HuH-7 (cell line): ENCODE measurements at regions not wholly inside any gene's neighbourhood (a gene's known extent, or its start where the extent isn't known, plus 50 kb on each side); places are given as distances from the start of the nearest gene placed in this dataset.

Source experiments
- DNase-seq: peaks from one replicate; pipeline ENCODE4 v3.0.0; 2011; ENCODE audit warnings: low spot score

GRCh38 chr13:61751039-61751438 is 335.4 kb upstream of the PCDH20 start:
- DNase-seq: no peak

GRCh38 chr13:61738236-61738750 is 322.6 kb upstream of the PCDH20 start:
- no peak for DNase-seq

GRCh38 chr13:61734683-61735082 is 319.0 kb upstream of the PCDH20 start:
- no peak for DNase-seq

GRCh38 chr13:61728471-61728870 is 312.8 kb upstream of the PCDH20 start:
- no peak for DNase-seq

GRCh38 chr13:61727767-61728166 is 312.1 kb upstream of the PCDH20 start:
- DNase-seq: no peak

- no peak for DNase-seq
Measured at GRCh38 chr13:61725806-61726205, 310.2 kb upstream of the PCDH20 start.

- no peak for DNase-seq
Measured at GRCh38 chr13:61722119-61722518, 306.5 kb upstream of the PCDH20 start.

GRCh38 chr13:61712621-61713020 is 297.0 kb upstream of the PCDH20 start:
- DNase-seq: no peak

GRCh38 chr13:61709258-61709657 is 293.6 kb upstream of the PCDH20 start:
- no peak for DNase-seq

- DNase-seq: no peak
Measured at GRCh38 chr13:61706899-61707298, 291.2 kb upstream of the PCDH20 start.

GRCh38 chr13:61700620-61701019 is 285.0 kb upstream of the PCDH20 start:
- DNase-seq: no peak

- DNase-seq: no peak
Measured at GRCh38 chr13:61700181-61700580, 284.5 kb upstream of the PCDH20 start.

- DNase-seq: no peak
Measured at GRCh38 chr13:61696676-61697075, 281.0 kb upstream of the PCDH20 start.

- no peak for DNase-seq
Measured at GRCh38 chr13:61695147-61695546, 279.5 kb upstream of the PCDH20 start.

- no peak for DNase-seq
Measured at GRCh38 chr13:61692691-61693090, 277.0 kb upstream of the PCDH20 start.

- peak; percentile 20 for DNase-seq
Measured at GRCh38 chr13:61685682-61686012, 270.0 kb upstream of the PCDH20 start.

- no peak for DNase-seq
Measured at GRCh38 chr13:61684976-61685681, 269.5 kb upstream of the PCDH20 start.

GRCh38 chr13:61672756-61673155 is 257.1 kb upstream of the PCDH20 start:
- no peak for DNase-seq

- no peak for DNase-seq
Measured at GRCh38 chr13:61670384-61671161, 254.9 kb upstream of the PCDH20 start.

GRCh38 chr13:61664801-61665705 is 249.4 kb upstream of the PCDH20 start:
- no peak for DNase-seq

GRCh38 chr13:61654481-61654880 is 238.8 kb upstream of the PCDH20 start:
- no peak for DNase-seq

- no peak for DNase-seq
Measured at GRCh38 chr13:61648547-61648946, 232.9 kb upstream of the PCDH20 start.
